Omental fat pad (tissue), 3 donors: ENCODE measurements at regions not wholly inside any gene's neighbourhood (a gene's known extent, or its start where the extent isn't known, plus 50 kb on each side); places are given as distances from the start of the nearest gene placed in this dataset.

Source experiments
- ATAC-seq: fragments of 150-250 bp; one replicate; pipeline ENCODE4 v1.9.1; 2016; ENCODE audit warnings: mild to moderate bottlenecking, moderate library complexity; ENCODE audit not compliant: low FRiP score
- DNase-seq: peaks from one replicate; pipeline ENCODE4 v3.0.0-alpha.2; 2019; ENCODE audit warnings: low spot score
- TF ChIP-seq, protein P1 (sequence below), 3 donors: fragments of 450-650 bp; IDR thresholded peaks; one replicate each; pipeline ENCODE4 v1.5.1; 2016 to 2017; ENCODE audit warnings: antibody characterized with exemption in 3 of 3, mild to moderate bottlenecking in 3 of 3, moderate library complexity in 2 of 3

DNA sequence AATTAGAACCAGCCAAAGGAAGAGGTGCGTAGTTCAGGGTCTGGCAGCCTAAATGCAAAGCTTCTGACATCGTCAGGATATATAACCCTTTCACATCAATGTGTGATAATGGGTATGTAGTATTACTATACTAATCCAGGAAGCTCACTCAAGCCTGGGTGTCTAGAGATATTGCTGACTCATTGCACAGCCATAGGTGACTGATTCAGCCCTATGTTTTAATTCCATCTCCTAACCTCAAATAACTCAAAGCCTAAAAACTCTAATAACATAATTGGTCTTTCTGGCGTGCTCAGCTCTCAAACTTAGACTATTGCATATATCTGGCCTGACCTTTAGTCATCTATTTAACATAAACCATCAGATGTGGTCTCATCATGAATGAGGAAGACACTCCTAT is 658.4 kb downstream of the TBC1D32 start:
- DNase-seq (no peak), ATAC-seq (no peak)
- TF ChIP-seq, protein P1, sequence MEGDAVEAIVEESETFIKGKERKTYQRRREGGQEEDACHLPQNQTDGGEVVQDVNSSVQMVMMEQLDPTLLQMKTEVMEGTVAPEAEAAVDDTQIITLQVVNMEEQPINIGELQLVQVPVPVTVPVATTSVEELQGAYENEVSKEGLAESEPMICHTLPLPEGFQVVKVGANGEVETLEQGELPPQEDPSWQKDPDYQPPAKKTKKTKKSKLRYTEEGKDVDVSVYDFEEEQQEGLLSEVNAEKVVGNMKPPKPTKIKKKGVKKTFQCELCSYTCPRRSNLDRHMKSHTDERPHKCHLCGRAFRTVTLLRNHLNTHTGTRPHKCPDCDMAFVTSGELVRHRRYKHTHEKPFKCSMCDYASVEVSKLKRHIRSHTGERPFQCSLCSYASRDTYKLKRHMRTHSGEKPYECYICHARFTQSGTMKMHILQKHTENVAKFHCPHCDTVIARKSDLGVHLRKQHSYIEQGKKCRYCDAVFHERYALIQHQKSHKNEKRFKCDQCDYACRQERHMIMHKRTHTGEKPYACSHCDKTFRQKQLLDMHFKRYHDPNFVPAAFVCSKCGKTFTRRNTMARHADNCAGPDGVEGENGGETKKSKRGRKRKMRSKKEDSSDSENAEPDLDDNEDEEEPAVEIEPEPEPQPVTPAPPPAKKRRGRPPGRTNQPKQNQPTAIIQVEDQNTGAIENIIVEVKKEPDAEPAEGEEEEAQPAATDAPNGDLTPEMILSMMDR (IDR thresholded peaks at IDR 0.05) = no peak

DNA sequence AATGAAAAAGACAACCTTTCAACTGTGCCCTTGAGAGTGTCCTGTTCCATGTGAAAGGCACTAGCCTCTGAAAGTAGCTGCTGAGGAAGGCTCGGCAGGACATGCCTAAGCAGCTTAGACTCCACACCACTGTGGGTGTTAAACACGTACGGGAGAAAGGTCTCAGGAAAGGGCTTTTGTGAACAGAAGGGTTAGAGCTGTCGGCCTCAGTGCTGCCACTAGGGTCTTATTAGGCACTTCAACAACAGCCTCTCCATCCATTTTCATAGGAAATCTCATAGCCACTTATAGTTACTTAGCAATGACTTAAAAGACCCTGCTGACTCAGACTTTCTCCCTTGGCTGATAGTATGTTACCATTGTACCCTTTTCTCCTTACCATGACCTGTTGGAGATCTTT is 662.8 kb downstream of the TBC1D32 start:
- DNase-seq = no peak
- TF ChIP-seq, protein P1 (IDR thresholded peaks at IDR 0.05) = no peak
- ATAC-seq = no peak

DNA sequence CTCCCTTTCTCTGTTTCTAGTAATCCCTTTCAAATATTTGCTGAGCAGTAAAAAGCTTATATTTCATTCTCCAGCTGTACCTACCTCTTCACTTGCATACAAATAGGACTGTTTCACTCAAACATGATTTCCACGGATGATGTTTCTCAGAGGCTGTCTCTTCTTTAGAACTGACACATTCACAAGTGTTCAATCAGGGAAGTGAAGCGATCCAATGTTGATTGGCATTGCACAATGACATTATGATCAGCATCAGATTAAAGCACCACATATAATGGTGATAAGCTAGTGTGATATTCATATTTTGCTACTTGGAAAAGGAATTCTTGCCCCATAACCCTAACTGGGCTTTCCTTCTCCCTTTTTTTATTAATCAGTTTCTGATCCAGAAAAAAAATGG is 681.8 kb downstream of the TBC1D32 start:
- TF ChIP-seq, protein P1 (IDR thresholded peaks at IDR 0.05) = no peak
- no peak for ATAC-seq
- DNase-seq = no peak

DNA sequence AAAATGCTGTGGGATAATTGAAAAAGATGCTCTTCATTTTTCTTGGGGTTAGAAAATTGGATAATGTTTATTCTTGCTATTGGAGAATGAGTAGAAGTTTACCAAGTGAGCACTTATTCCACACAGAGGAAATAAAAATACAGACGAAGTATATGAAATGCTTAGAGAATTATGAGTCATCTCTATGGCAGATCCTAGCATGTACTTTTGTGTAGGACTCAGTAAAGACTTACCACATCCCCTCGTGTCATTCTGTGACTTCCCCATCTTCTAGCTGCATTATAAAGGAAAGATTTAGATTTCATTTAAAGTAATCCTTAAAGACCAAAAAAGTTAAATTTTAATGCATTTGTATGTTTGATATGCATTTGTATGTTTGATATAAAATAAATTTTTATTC is 685.6 kb downstream of the TBC1D32 start:
- ATAC-seq = no peak
- no peak for DNase-seq
- TF ChIP-seq, protein P1 (IDR thresholded peaks at IDR 0.05) = no peak

DNA sequence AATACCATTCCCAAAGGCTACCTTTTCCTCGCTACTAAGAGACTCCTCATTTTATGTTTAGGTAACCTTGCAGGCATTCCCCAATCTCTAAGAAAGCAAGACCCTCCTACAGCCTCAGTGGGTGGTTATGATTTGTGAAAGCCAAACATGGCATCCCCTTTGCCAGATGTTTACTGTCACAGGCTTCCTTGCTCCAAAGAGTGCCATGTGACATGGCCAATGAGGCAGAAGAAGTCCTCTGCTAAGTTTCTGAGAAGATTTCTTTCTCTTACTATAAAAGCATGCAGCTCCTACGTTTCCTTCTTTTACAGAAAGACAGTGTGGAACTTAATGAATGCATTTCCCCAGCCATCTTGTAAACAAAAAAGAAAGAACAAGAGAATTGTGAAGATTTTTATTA is 688.2 kb downstream of the TBC1D32 start:
- ATAC-seq (no peak), DNase-seq (no peak)
- TF ChIP-seq, protein P1 (IDR thresholded peaks at IDR 0.05) = no peak

DNA sequence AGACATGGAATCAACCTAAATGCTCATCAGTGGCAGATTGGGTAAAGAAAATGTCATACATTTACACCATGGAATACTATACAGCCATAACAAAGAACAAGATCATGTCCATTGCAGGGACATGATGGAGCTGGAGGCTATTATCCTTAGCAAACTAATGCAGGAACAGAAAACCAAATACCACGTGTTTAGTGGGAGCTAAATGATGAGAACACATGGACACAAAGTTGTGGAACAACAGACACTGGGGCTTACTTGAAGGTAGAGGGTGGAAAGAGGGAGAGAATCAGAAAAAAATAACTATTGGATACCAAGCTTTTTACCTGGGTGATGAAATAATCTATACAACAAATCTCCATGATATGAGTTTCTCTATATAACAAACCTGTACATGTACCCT is 701.3 kb downstream of the TBC1D32 start:
- TF ChIP-seq, protein P1 (IDR thresholded peaks at IDR 0.05) = no peak
- DNase-seq (no peak), ATAC-seq (no peak)

DNA sequence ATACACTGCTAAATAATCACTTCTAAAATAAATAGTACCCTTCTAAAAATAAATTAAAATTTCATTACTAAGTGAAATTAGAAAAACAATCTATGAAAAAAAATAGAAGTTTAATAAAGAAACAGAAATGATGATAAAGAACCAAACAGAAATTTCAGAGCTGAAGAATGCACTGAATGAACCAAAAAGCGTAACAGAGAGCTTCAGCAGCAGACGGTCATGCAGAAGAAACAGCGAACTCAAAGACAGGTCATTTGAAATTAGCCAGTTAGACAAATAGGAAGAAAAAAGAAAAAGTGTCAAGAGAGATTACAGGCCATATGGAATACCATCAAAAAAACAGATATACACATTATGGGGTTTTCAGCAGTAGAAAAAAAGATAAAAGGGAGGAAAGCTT is 706.7 kb downstream of the TBC1D32 start:
- ATAC-seq (no peak), DNase-seq (no peak)
- TF ChIP-seq, protein P1 (IDR thresholded peaks at IDR 0.05) = no peak
